Panc1 (cell line): ENCODE measurements at regions not wholly inside any gene's neighbourhood (a gene's known extent, or its start where the extent isn't known, plus 50 kb on each side); places are given as distances from the start of the nearest gene placed in this dataset.

Experiments used
- CTCF ChIP-seq: fragments of 450-650 bp; IDR thresholded peaks from 2 replicates; pipeline ENCODE4 v1.5.1; 2017; ENCODE audit warnings: mild to moderate bottlenecking
- POLR2AphosphoS5 ChIP-seq: IDR thresholded peaks from 2 replicates; pipeline ENCODE4 v1.6.1; 2012; ENCODE audit warnings: mild to moderate bottlenecking, low read depth, low read length, moderate library complexity
- TCF7L2 ChIP-seq: IDR thresholded peaks from 2 replicates; pipeline ENCODE4 v1.6.1; 2011; ENCODE audit warnings: mild to moderate bottlenecking, low read depth, low read length, inconsistent platforms

DNA sequence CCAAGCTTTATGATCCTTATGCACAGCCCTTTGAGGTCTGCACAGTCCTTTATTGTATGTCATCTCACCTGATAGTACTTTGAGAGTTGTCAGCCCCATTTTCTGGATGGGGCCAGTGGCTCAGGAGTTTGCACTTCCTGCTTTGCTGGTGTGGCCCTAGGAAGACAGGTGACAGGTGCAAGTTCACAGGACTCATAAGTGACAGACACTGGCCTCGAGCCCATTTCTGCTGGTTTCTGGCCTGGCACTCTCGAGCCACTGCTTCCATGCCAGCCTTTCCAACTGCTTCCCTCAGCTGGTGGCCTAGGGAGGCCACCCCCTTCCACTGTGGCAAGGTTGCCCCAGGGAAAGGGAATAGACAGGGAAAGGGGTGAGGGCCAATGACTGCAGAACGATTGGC lies 84.4 kb upstream of the CCL1 start:
- no peak for TF ChIP-seq CTCF
- no peak for TF ChIP-seq TCF7L2
- no peak for TF ChIP-seq POLR2AphosphoS5
